HUES6 (cell line): ENCODE measurements at regions not wholly inside any gene's neighbourhood (a gene's known extent, or its start where the extent isn't known, plus 50 kb on each side); places are given as distances from the start of the nearest gene placed in this dataset.

Experiments
- H3K27ac ChIP-seq: 2 replicates; pipeline ENCODE4 v1.7.0; 2013; ENCODE audit warnings: low read depth, mild to moderate bottlenecking, low read length, inconsistent platforms
- H3K27me3 ChIP-seq: 2 replicates; pipeline ENCODE4 v1.6.1; 2013; ENCODE audit warnings: low read length; ENCODE audit not compliant: control insufficient read depth, insufficient read depth
- H3K36me3 ChIP-seq: 2 replicates; pipeline ENCODE4 v1.6.1; 2013; ENCODE audit warnings: low read length; ENCODE audit not compliant: control insufficient read depth, insufficient read depth
- H3K4me1 ChIP-seq: 2 replicates; pipeline ENCODE4 v1.6.1; 2013; ENCODE audit warnings: low read length; ENCODE audit not compliant: control insufficient read depth, insufficient read depth
- H3K4me3 ChIP-seq: 2 replicates; pipeline ENCODE4 v1.5.1; 2013; ENCODE audit warnings: low read depth, low read length
- H3K9ac ChIP-seq: one replicate; pipeline ENCODE4 v1.6.1; 2013; ENCODE audit warnings: mild to moderate bottlenecking, low read length
- H3K9me3 ChIP-seq: 2 replicates; pipeline ENCODE4 v1.6.1; 2013; ENCODE audit warnings: low read depth, low read length; ENCODE audit not compliant: control insufficient read depth, insufficient read depth

- no peak overlapping the region for H3K9ac ChIP-seq
- H3K9me3 ChIP-seq = no peaks in the 10 kb centered on the region
- peaks cover 5% of the 10 kb centered on the region; the same call in 1 of the 2 replicates for H3K4me1 ChIP-seq
- no peak overlapping the region for H3K4me3 ChIP-seq
- H3K27ac ChIP-seq = no peak overlapping the region
- no peaks in the 10 kb centered on the region for H3K27me3 ChIP-seq
- H3K36me3 ChIP-seq = no peaks in the 10 kb centered on the region
Measured at GRCh38 chr12:115261691-115262398, 577.9 kb upstream of the TBX3 start.

GRCh38 chr12:115260762-115261675 is 577.0 kb upstream of the TBX3 start:
- Histone ChIP-seq H3K9ac (no peak overlapping the region), H3K9me3 (no peaks in the 10 kb centered on the region), H3K36me3 (no peaks in the 10 kb centered on the region), H3K27ac (no peak overlapping the region), H3K27me3 (no peaks in the 10 kb centered on the region), H3K4me1 (peaks cover 5% of the 10 kb centered on the region; the same call in 1 of the 2 replicates), H3K4me3 (no peak overlapping the region)

- Histone ChIP-seq H3K4me3 (no peak overlapping the region), H3K27me3 (no peaks in the 10 kb centered on the region), H3K27ac (no peak overlapping the region), H3K36me3 (no peaks in the 10 kb centered on the region), H3K9ac (no peak overlapping the region), H3K4me1 (peaks cover 5% of the 10 kb centered on the region; the same call in 1 of the 2 replicates), H3K9me3 (no peaks in the 10 kb centered on the region)
Measured at GRCh38 chr12:115259968-115260747, 576.2 kb upstream of the TBX3 start.

GRCh38 chr12:115257791-115258190 is 573.8 kb upstream of the TBX3 start:
- Histone ChIP-seq H3K27me3 (no peaks in the 10 kb centered on the region), H3K9ac (no peak overlapping the region), H3K27ac (no peak overlapping the region), H3K4me1 (peaks cover 5% of the 10 kb centered on the region; the same call in 1 of the 2 replicates), H3K9me3 (no peaks in the 10 kb centered on the region), H3K36me3 (no peaks in the 10 kb centered on the region), H3K4me3 (no peak overlapping the region)

GRCh38 chr12:115255962-115256361 is 572.0 kb upstream of the TBX3 start:
- Histone ChIP-seq H3K36me3 (no peaks in the 10 kb centered on the region), H3K27ac (no peak overlapping the region), H3K9ac (no peak overlapping the region), H3K4me1 (no peaks in the 10 kb centered on the region; the same call in none of the 2 replicates), H3K9me3 (no peaks in the 10 kb centered on the region), H3K27me3 (no peaks in the 10 kb centered on the region), H3K4me3 (no peak overlapping the region)

- Histone ChIP-seq H3K36me3 (no peaks in the 10 kb centered on the region), H3K27ac (no peak overlapping the region), H3K9me3 (no peaks in the 10 kb centered on the region), H3K4me1 (no peaks in the 10 kb centered on the region; the same call in 1 of the 2 replicates), H3K27me3 (no peaks in the 10 kb centered on the region), H3K9ac (no peak overlapping the region), H3K4me3 (no peak overlapping the region)
Measured at GRCh38 chr12:115255257-115255656, 571.3 kb upstream of the TBX3 start.

- no peaks in the 10 kb centered on the region for H3K27me3 ChIP-seq
- no peak overlapping the region for H3K9ac ChIP-seq
- H3K9me3 ChIP-seq = peaks cover 6% of the 10 kb centered on the region
- H3K4me1 ChIP-seq = no peaks in the 10 kb centered on the region; the same call in 1 of the 2 replicates
- no peaks in the 10 kb centered on the region for H3K36me3 ChIP-seq
- H3K27ac ChIP-seq = no peak overlapping the region
- no peak overlapping the region for H3K4me3 ChIP-seq
Measured at GRCh38 chr12:115253049-115253448, 569.1 kb upstream of the TBX3 start.

- no peaks in the 10 kb centered on the region; the same call in 1 of the 2 replicates for H3K4me1 ChIP-seq
- H3K4me3 ChIP-seq = no peak overlapping the region
- no peaks in the 10 kb centered on the region for H3K36me3 ChIP-seq
- H3K27ac ChIP-seq = no peak overlapping the region
- peaks cover 6% of the 10 kb centered on the region for H3K9me3 ChIP-seq
- no peaks in the 10 kb centered on the region for H3K27me3 ChIP-seq
- H3K9ac ChIP-seq = no peak overlapping the region
Measured at GRCh38 chr12:115251727-115252126, 567.8 kb upstream of the TBX3 start.

GRCh38 chr12:115249671-115250278 is 565.8 kb upstream of the TBX3 start:
- no peaks in the 10 kb centered on the region for H3K36me3 ChIP-seq
- H3K4me1 ChIP-seq = no peaks in the 10 kb centered on the region; the same call in 1 of the 2 replicates
- H3K27ac ChIP-seq = no peak overlapping the region
- no peak overlapping the region for H3K9ac ChIP-seq
- no peaks in the 10 kb centered on the region for H3K27me3 ChIP-seq
- peaks cover 6% of the 10 kb centered on the region for H3K9me3 ChIP-seq
- H3K4me3 ChIP-seq = no peak overlapping the region

GRCh38 chr12:115245020-115245419 is 561.0 kb upstream of the TBX3 start:
- H3K27me3 ChIP-seq = no peaks in the 10 kb centered on the region; the same call in 1 of the 2 replicates
- H3K27ac ChIP-seq = no peak overlapping the region
- H3K4me1 ChIP-seq = no peaks in the 10 kb centered on the region
- H3K36me3 ChIP-seq = no peaks in the 10 kb centered on the region
- H3K9me3 ChIP-seq = peaks cover 6% of the 10 kb centered on the region
- no peak overlapping the region for H3K4me3 ChIP-seq
- H3K9ac ChIP-seq = no peak overlapping the region
